Astrocyte (in vitro differentiated cells and primary cell): ENCODE measurements at regions not wholly inside any gene's neighbourhood (a gene's known extent, or its start where the extent isn't known, plus 50 kb on each side); places are given as distances from the start of the nearest gene placed in this dataset.

Experiments
- DNase-seq: peaks from one replicate; pipeline ENCODE4 v3.0.0-alpha.2; 2010; ENCODE audit warnings: low read depth
- FAIRE-seq: peaks from 2 replicates; lab custom pipeline; 2011; peaks lifted over from hg19 to GRCh38; lab: Jason Lieb, UNC
- H2AFZ ChIP-seq: 2 replicates; pipeline ENCODE4 v1.6.0; 2012; ENCODE audit warnings: low read depth, low read length, inconsistent platforms
- H3K27ac ChIP-seq: 2 replicates; pipeline ENCODE4 v1.5.1; 2011; ENCODE audit warnings: low read depth, low read length, inconsistent platforms
- H3K27me3 ChIP-seq: 2 replicates; pipeline ENCODE4 v1.6.0; 2011; ENCODE audit warnings: low read length, inconsistent platforms; ENCODE audit not compliant: insufficient read depth
- H3K36me3 ChIP-seq: 2 replicates; pipeline ENCODE4 v1.5.1; 2011; ENCODE audit warnings: low read length, inconsistent platforms; ENCODE audit not compliant: insufficient read depth
- H3K4me1 ChIP-seq: 2 replicates; pipeline ENCODE4 v1.5.1; 2011; ENCODE audit warnings: low read length, inconsistent platforms; ENCODE audit not compliant: insufficient read depth
- H3K4me2 ChIP-seq: 2 replicates; pipeline ENCODE4 v1.6.0; 2012; ENCODE audit warnings: low read length, inconsistent platforms
- H3K4me3 ChIP-seq: 2 replicates; pipeline ENCODE4 v1.5.1; 2011; ENCODE audit warnings: low read depth, mild to moderate bottlenecking, low read length, inconsistent platforms; ENCODE audit not compliant: insufficient read depth
- H3K79me2 ChIP-seq: 2 replicates; pipeline ENCODE4 v1.6.0; 2012; ENCODE audit warnings: mild to moderate bottlenecking, low read length, inconsistent platforms; ENCODE audit not compliant: insufficient read depth
- H3K9ac ChIP-seq: 2 replicates; pipeline ENCODE4 v1.6.0; 2012; ENCODE audit warnings: mild to moderate bottlenecking, low read length, inconsistent platforms
- H3K9me3 ChIP-seq: 2 replicates; pipeline ENCODE4 v1.5.1; 2012; ENCODE audit warnings: low read depth, mild to moderate bottlenecking, low read length, inconsistent platforms; ENCODE audit not compliant: insufficient read depth
- H4K20me1 ChIP-seq: 2 replicates; pipeline ENCODE4 v1.6.0; 2012; ENCODE audit warnings: low read length, inconsistent platforms; ENCODE audit not compliant: insufficient read depth
- H3K27ac Mint-ChIP-seq: one replicate; pipeline ENCODE4 v1.8.0; 2021; ENCODE audit warnings: mild to moderate bottlenecking, mixed read lengths; ENCODE audit not compliant: unreplicated experiment
- H3K27me3 Mint-ChIP-seq: one replicate; pipeline ENCODE4 v1.8.0; 2021; ENCODE audit warnings: low read depth, mixed read lengths; ENCODE audit not compliant: unreplicated experiment
- H3K36me3 Mint-ChIP-seq: one replicate; pipeline ENCODE4 v1.8.0; 2021; ENCODE audit warnings: low read depth, mixed read lengths; ENCODE audit not compliant: unreplicated experiment
- H3K4me1 Mint-ChIP-seq: one replicate; pipeline ENCODE4 v1.8.0; 2021; ENCODE audit warnings: low read depth, mixed read lengths; ENCODE audit not compliant: unreplicated experiment
- H3K4me3 Mint-ChIP-seq: one replicate; pipeline ENCODE4 v1.8.0; 2021; ENCODE audit warnings: mild to moderate bottlenecking, moderate library complexity, mixed read lengths; ENCODE audit not compliant: unreplicated experiment
- H3K9me3 Mint-ChIP-seq: one replicate; pipeline ENCODE4 v1.8.0; 2021; ENCODE audit warnings: mild to moderate bottlenecking, mixed read lengths; ENCODE audit not compliant: unreplicated experiment
- EZH2 ChIP-seq: IDR thresholded peaks from 2 replicates; pipeline ENCODE4 v1.6.1; 2012; ENCODE audit warnings: mild to moderate bottlenecking, low read length, inconsistent platforms; ENCODE audit not compliant: insufficient read depth
- TF ChIP-seq, protein P1 (sequence below): IDR thresholded peaks from 2 replicates; pipeline ENCODE4 v1.5.1; 2011; ENCODE audit warnings: low read depth, mild to moderate bottlenecking, inconsistent platforms, low read length, moderate library complexity; ENCODE audit not compliant: insufficient read depth

DNA sequence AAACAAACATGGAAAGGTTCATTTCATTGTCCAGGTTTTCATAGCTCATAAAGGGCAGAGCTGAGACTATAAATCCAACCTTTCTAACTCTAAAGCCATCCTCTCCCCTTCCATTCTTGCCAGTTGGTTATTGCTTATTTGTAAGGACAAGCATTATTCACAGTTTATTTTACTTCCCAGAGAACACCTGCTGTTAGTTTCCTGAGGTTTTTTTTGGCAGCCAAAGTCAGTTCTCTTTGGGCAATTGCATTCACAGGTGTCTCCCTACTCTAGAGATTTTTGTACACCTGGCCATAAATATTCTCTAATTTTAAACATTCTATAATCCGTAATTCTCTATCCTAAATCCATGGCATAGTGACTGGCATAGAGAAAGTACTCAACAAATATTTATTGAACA, 87.3 kb upstream of the SPHKAP start:
- no peaks in the 10 kb centered on the region for H4K20me1 ChIP-seq
- H3K79me2 ChIP-seq, result no peaks in the 10 kb centered on the region
- Mint-ChIP-seq H3K27ac (no peak overlapping the region), H3K36me3 (no peaks in the 10 kb centered on the region), H3K27me3 (no peaks in the 10 kb centered on the region), H3K4me1 (no peaks in the 10 kb centered on the region), H3K9me3 (no peaks in the 10 kb centered on the region), H3K4me3 (no peak overlapping the region)
- FAIRE-seq (no peak), DNase-seq (no peak)
- H3K9me3 ChIP-seq, result peaks cover 2% of the 10 kb centered on the region
- no peak overlapping the region for H2AFZ ChIP-seq
- H3K27me3 ChIP-seq, result no peaks in the 10 kb centered on the region
- no peak overlapping the region for H3K9ac ChIP-seq
- no peak overlapping the region for H3K4me3 ChIP-seq
- no peaks in the 10 kb centered on the region for H3K36me3 ChIP-seq
- TF ChIP-seq, protein P1, sequence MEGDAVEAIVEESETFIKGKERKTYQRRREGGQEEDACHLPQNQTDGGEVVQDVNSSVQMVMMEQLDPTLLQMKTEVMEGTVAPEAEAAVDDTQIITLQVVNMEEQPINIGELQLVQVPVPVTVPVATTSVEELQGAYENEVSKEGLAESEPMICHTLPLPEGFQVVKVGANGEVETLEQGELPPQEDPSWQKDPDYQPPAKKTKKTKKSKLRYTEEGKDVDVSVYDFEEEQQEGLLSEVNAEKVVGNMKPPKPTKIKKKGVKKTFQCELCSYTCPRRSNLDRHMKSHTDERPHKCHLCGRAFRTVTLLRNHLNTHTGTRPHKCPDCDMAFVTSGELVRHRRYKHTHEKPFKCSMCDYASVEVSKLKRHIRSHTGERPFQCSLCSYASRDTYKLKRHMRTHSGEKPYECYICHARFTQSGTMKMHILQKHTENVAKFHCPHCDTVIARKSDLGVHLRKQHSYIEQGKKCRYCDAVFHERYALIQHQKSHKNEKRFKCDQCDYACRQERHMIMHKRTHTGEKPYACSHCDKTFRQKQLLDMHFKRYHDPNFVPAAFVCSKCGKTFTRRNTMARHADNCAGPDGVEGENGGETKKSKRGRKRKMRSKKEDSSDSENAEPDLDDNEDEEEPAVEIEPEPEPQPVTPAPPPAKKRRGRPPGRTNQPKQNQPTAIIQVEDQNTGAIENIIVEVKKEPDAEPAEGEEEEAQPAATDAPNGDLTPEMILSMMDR, result no peak
- no peak for TF ChIP-seq EZH2
- no peaks in the 10 kb centered on the region for H3K4me1 ChIP-seq
- H3K4me2 ChIP-seq, result no peak overlapping the region
- no peak overlapping the region for H3K27ac ChIP-seq

DNA sequence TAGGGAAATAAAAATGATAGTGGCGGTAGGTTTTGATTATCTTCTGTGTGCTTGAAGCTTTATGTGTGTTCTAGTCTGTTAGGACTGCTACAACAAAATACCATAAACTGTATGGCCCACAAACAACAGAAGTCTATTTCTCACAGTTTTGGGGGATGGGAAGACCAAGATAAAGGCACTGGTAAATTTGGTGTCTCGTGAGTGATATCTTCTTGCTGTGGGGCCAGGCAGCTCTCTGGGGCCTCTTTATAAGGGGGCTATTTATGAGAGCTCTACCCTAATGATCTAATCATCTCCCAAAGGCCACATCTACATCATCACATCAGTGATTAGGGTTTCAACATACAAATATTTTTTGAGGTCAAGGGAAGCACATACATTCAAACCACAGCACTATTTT, 86.8 kb upstream of the SPHKAP start:
- H3K9ac ChIP-seq, result no peak overlapping the region
- no peaks in the 10 kb centered on the region for H3K4me1 ChIP-seq
- no peak overlapping the region for H3K4me3 Mint-ChIP-seq
- H3K27ac ChIP-seq, result no peak overlapping the region
- no peaks in the 10 kb centered on the region for H3K36me3 ChIP-seq
- no peak for DNase-seq
- TF ChIP-seq, protein P1, result no peak
- no peak for TF ChIP-seq EZH2
- H3K4me3 ChIP-seq, result no peak overlapping the region
- no peak for FAIRE-seq
- H4K20me1 ChIP-seq, result no peaks in the 10 kb centered on the region
- no peaks in the 10 kb centered on the region for H3K36me3 Mint-ChIP-seq
- H2AFZ ChIP-seq, result no peak overlapping the region
- peaks cover 2% of the 10 kb centered on the region for H3K9me3 ChIP-seq
- H3K4me1 Mint-ChIP-seq, result no peaks in the 10 kb centered on the region
- H3K27ac Mint-ChIP-seq, result no peak overlapping the region
- H3K9me3 Mint-ChIP-seq, result no peaks in the 10 kb centered on the region
- no peaks in the 10 kb centered on the region for H3K27me3 ChIP-seq
- H3K4me2 ChIP-seq, result no peak overlapping the region
- no peaks in the 10 kb centered on the region for H3K27me3 Mint-ChIP-seq
- H3K79me2 ChIP-seq, result no peaks in the 10 kb centered on the region

DNA sequence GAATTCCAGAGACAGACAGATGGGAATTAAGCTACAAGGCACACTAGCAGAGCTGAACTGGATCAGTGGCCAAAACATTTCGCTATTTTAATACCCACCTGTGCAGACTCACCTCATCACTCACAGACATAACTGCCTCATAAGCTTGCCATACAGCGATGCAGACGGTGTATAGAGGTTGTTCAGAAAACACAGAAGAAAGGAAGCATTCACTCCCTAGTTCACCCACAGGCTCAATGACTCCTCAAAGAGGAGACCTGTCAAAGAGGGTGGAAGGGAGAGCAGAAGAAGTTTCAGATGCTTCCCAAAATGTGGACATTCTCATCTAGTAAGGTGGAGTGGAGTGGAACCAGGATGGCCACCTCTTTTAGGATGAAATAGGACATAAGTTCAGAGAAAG, 81.7 kb upstream of the SPHKAP start:
- no peak for DNase-seq
- no peak overlapping the region for H3K27ac Mint-ChIP-seq
- Histone ChIP-seq H3K27ac (no peak overlapping the region), H3K4me1 (no peaks in the 10 kb centered on the region), H3K9me3 (peaks cover 2% of the 10 kb centered on the region), H3K27me3 (no peaks in the 10 kb centered on the region), H3K9ac (no peak overlapping the region), H2AFZ (no peak overlapping the region), H3K36me3 (no peaks in the 10 kb centered on the region), H3K4me3 (no peak overlapping the region), H3K79me2 (no peaks in the 10 kb centered on the region), H3K4me2 (no peak overlapping the region), H4K20me1 (no peaks in the 10 kb centered on the region)
- no peak for FAIRE-seq
- no peaks in the 10 kb centered on the region for H3K36me3 Mint-ChIP-seq
- H3K9me3 Mint-ChIP-seq, result no peaks in the 10 kb centered on the region
- no peak overlapping the region for H3K4me3 Mint-ChIP-seq
- H3K27me3 Mint-ChIP-seq, result no peaks in the 10 kb centered on the region
- TF ChIP-seq EZH2, result no peak
- TF ChIP-seq, protein P1, result no peak
- no peaks in the 10 kb centered on the region for H3K4me1 Mint-ChIP-seq
